Psoas muscle (tissue), 7 donors: ENCODE measurements at regions not wholly inside any gene's neighbourhood (a gene's known extent, or its start where the extent isn't known, plus 50 kb on each side); places are given as distances from the start of the nearest gene placed in this dataset.

Source experiments
- ATAC-seq, 4 donors: fragments of 200-7000 bp; cut with Tn5 transposase; one replicate each; pipeline ENCODE4 v1.9.1; 2020; ENCODE audit warnings: moderate library complexity in 3 of 4, mild to moderate bottlenecking in 2 of 4
- DNase-seq, 2 donors: peaks; one replicate each; pipeline ENCODE4 v3.0.0-alpha.2; 2020
- H3K27ac ChIP-seq: fragments of 200-600 bp; one replicate; pipeline ENCODE4 v1.8.0; 2022
- H3K27me3 ChIP-seq, 3 donors: fragments of 200-600 bp in 1 of 3; one replicate each; pipeline versions ENCODE4 v1.6.1 to v1.8.0; 2013 to 2022; ENCODE audit warnings: low read length in 2 of 3, mild to moderate bottlenecking in 2 of 3, moderate library complexity in 1 of 3; ENCODE audit not compliant: insufficient read depth in 3 of 3
- H3K36me3 ChIP-seq, 2 donors: fragments of 200-600 bp in 1 of 2; one replicate each; pipeline versions ENCODE4 v1.6.1 to v1.8.0; 2013 to 2022; ENCODE audit warnings: low read depth in 1 of 2, mild to moderate bottlenecking in 1 of 2, moderate library complexity in 1 of 2; ENCODE audit not compliant: insufficient read depth in 1 of 2
- H3K4me1 ChIP-seq: fragments of 200-600 bp; one replicate; pipeline ENCODE4 v1.8.0; 2022
- H3K4me3 ChIP-seq: fragments of 200-600 bp; one replicate; pipeline ENCODE4 v1.8.0; 2022; ENCODE audit warnings: mild to moderate bottlenecking
- H3K9me3 ChIP-seq: fragments of 200-600 bp; one replicate; pipeline ENCODE4 v1.8.0; 2022
- CTCF ChIP-seq: fragments of 200-600 bp; IDR thresholded peaks from one replicate; pipeline ENCODE4 v1.8.0; 2022; ENCODE audit warnings: antibody characterized with exemption
- WGBS, 3 donors: extraction: QIAGEN DNeasy Blood & Tissue Kit; methylation state at CpG; one replicate each; pipeline versions ENCODE4 v1.1.6 to v1.1.7; 2013; 5-methylcytosine and 5-hydroxymethylcytosine counted together
- intact Hi-C, 2 donors: fragments of 100-400 bp; cut with DNase I; formaldehyde crosslinking; loops; one replicate each; pipeline versions ENCODE4 v1.11.0 to v1.14.2; 2022
- donor health status: healthy with polysubstance abuse.
- donor health status: DM: no; HTN: no; CAD: no; lungs with moderate emphysema.
- donor health status: Bipolar disorder and iron deficiency.
- donor health status: healthy.
- donor health status: DM: yes; HTN: yes; CAD: no.
- donor health status: DM: no; HTN: no; CAD: no.
- donor health status: DM: yes; HTN: yes; CAD: no.

GRCh38 chr18:24885276-24885675 lies 424.8 kb downstream of the HRH4 start:
- no peak for ATAC-seq
- no peak overlapping the region for H3K27ac ChIP-seq
- no peaks in the 10 kb centered on the region for H3K36me3 ChIP-seq
- no peaks in the 10 kb centered on the region for H3K9me3 ChIP-seq
- no peaks in the 10 kb centered on the region for H3K4me1 ChIP-seq
- DNase-seq = no peak
- 67 to 80% (median 77%) methylated on average over 2 of the region's 2 CpGs for WGBS, 3 donors
- intact Hi-C loops = loop anchor here in 1 of 2 donors (10.0 kb wide), 2 partner anchors 60 to 280 kb away; no protein-coding TSS in a partner anchor
- no peaks in the 10 kb centered on the region for H3K27me3 ChIP-seq
- no peak overlapping the region for H3K4me3 ChIP-seq
- TF ChIP-seq CTCF = no peak

- no peaks in the 10 kb centered on the region for H3K9me3 ChIP-seq
- ATAC-seq (no peak), DNase-seq (no peak)
- no peaks in the 10 kb centered on the region for H3K36me3 ChIP-seq
- TF ChIP-seq CTCF = no peak
- no peak overlapping the region for H3K27ac ChIP-seq
- no peak overlapping the region for H3K4me3 ChIP-seq
- H3K27me3 ChIP-seq = peaks cover 0 to 3% (median 0%) of the 10 kb centered on the region in 3 donors
- H3K4me1 ChIP-seq = no peaks in the 10 kb centered on the region
- intact Hi-C loops = no loop called here
- 40 to 50% (median 40%) methylated on average over 2 of the region's 2 CpGs for WGBS, 3 donors
Observed at GRCh38 chr18:24894880-24895279, 434.4 kb downstream of the HRH4 start.

- intact Hi-C loops = no loop called here
- Histone ChIP-seq H3K4me3 (no peak overlapping the region), H3K27ac (no peak overlapping the region), H3K4me1 (no peaks in the 10 kb centered on the region), H3K36me3 (no peaks in the 10 kb centered on the region), H3K27me3 (peaks cover 0 to 3% (median 0%) of the 10 kb centered on the region in 3 donors), H3K9me3 (no peaks in the 10 kb centered on the region)
- no peak for DNase-seq
- 80 to 84% (median 81%) methylated on average over 1 of the region's 1 CpG for WGBS, 3 donors
- ATAC-seq = no peak
- no peak for TF ChIP-seq CTCF
Observed at GRCh38 chr18:24897461-24897860, 437.0 kb downstream of the HRH4 start.

DNA sequence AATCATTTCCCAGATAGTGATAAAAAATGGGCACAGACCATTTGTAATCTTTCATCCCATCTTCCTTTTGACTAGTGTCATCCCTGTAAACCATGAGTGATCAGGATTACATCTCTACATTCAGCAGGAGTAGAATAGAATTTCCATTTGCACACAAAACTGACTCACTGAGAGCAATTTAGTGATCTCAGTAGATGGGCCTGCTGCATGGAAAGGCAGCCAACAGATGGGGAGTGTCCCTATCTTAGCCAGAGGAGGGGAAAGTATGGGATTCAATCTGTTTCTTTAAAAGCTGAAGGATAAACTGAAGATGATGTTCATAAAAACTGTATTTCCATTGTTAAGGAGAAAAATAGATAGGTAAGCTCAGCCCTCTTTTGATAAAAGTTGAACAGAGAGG lies 441.7 kb downstream of the ZNF521 start:
- no peak for TF ChIP-seq CTCF
- no peak overlapping the region for H3K27ac ChIP-seq
- H3K4me3 ChIP-seq = no peak overlapping the region
- intact Hi-C loops = no loop called here
- ATAC-seq = no peak
- H3K4me1 ChIP-seq = no peaks in the 10 kb centered on the region
- no peaks in the 10 kb centered on the region for H3K36me3 ChIP-seq
- H3K9me3 ChIP-seq = peaks cover 2% of the 10 kb centered on the region
- no peaks in the 10 kb centered on the region for H3K27me3 ChIP-seq
- DNase-seq = no peak

DNA sequence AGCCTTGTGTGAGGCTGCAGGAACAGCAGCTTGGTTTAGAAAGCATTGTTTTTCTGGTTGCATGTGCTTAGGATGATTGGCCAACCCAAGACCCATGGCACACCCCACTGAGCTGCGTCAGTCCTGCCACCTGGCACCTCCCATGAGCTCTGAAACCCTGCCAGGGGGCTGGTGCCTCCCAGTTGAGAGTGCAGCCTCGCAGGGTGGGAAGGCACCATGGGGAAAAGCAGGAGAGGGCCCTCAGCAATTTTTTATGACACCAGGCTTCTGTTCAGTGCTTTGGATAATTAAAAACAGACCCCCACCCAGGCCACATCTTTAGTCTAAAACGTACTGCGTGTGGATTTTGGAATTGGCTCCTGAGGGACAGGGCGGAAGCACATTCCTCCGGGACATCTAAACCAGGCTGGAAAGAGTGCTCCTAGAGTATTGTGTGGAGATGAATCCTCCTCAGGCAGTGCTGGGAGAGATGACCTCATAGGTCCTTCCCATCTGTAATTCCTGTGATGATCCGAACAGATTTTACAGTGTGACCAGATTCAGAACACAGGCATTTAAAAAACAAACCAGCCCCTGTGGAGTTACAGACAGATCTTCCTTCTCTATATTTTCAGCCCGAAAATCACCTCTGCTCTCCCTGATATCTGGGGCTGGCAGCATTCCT lies 438.3 kb downstream of the ZNF521 start:
- Histone ChIP-seq H3K36me3 (no peaks in the 10 kb centered on the region), H3K4me3 (no peak overlapping the region), H3K4me1 (no peaks in the 10 kb centered on the region), H3K27me3 (no peaks in the 10 kb centered on the region), H3K9me3 (no peaks in the 10 kb centered on the region), H3K27ac (no peak overlapping the region)
- no peak for TF ChIP-seq CTCF
- DNase-seq (peak in 1 of 2 donors; percentile 61), ATAC-seq (peak in 3 of 4 donors; percentile 26 to 68 (median 42))
- intact Hi-C loops = no loop called here
- 20 to 33% (median 23%) methylated on average over 8 of the region's 8 CpGs for WGBS, 3 donors
